Stimulated activated CD4-positive, alpha-beta T cell treated with anti-CD3 and anti-CD28 coated beads, Interleukin-15, amount 100 ng/mL, for 48 hours (primary cell): ENCODE measurements at regions not wholly inside any gene's neighbourhood (a gene's known extent, or its start where the extent isn't known, plus 50 kb on each side); places are given as distances from the start of the nearest gene placed in this dataset.
"Not testable (repeated sequence)": the region's sequence is repeated elsewhere in the genome, so short reads cannot be mapped to it uniquely, and the experiment has no call there.

Experiments used
- DNase-seq, 2 donors: peaks; one replicate each; pipeline ENCODE4 v3.0.0-alpha.2; 2020; ENCODE audit warnings: low read depth in 2 of 2

GRCh38 chr4:28278676-28279075, 1418.0 kb downstream of the STIM2 start:
- no peak for DNase-seq

DNA sequence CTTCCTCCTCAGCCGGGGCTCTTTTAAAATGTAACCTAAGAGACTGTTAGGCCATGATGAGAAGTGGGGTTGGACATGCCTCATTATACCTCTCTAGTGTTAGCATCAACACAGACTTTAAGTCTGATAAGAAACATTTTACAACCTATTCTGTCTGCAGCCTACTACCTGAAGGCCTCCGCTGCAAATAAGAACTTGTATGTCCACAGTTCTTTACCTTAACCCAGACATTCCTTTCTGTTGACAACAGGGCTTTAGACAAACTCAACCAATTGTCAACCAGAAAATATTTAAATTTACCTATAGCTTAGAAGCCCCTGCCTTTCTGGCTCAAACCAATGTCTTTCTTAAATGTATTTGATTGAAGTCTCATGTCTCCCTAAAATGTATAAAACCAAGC, 1418.6 kb downstream of the STIM2 start:
- DNase-seq: no peak

DNA sequence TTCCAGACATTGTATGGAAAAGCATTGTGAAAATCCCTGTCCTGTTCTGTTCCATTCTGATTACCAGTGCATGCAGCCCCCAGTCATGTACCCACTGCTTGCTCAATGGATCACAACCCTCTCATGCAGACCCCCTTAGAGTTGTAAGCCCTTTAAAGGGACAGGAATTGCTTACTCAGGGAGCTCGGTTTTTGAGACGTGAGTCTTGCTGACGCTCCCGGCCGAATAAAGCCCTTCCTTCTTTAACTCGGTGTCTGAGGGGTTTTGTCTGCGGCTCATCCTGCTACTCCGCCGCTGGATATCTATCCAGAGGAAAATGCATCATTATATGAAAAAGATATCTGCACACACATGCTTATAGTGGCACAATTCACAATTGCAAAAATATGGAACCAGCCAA, 1425.6 kb downstream of the STIM2 start:
- DNase-seq: not testable (repeated sequence)

GRCh38 chr4:28287831-28288233, 1427.2 kb downstream of the STIM2 start:
- DNase-seq: no peak

GRCh38 chr4:28296239-28296638, 1435.6 kb downstream of the STIM2 start:
- DNase-seq: no peak

DNA sequence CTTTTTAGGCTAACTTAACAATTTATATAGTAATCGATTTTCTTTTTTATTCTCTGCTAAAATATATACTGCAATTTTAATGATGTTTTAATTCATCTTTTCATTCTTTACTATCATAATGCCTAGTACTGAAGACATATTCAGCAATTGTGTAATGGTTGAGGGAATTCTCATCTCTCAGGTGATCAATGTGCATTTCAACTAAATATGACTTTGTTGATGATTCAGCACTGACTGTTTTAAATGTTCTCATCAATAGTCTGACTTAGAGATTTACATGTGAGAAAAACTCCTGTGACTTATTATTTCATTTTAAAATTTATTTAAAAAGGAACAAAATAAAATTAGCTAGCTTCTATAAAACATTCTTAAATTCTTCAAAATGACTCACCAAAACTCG, 1450.3 kb downstream of the STIM2 start:
- DNase-seq: no peak

GRCh38 chr4:28312497-28312896, 1451.9 kb downstream of the STIM2 start:
- DNase-seq: not testable (repeated sequence)

DNA sequence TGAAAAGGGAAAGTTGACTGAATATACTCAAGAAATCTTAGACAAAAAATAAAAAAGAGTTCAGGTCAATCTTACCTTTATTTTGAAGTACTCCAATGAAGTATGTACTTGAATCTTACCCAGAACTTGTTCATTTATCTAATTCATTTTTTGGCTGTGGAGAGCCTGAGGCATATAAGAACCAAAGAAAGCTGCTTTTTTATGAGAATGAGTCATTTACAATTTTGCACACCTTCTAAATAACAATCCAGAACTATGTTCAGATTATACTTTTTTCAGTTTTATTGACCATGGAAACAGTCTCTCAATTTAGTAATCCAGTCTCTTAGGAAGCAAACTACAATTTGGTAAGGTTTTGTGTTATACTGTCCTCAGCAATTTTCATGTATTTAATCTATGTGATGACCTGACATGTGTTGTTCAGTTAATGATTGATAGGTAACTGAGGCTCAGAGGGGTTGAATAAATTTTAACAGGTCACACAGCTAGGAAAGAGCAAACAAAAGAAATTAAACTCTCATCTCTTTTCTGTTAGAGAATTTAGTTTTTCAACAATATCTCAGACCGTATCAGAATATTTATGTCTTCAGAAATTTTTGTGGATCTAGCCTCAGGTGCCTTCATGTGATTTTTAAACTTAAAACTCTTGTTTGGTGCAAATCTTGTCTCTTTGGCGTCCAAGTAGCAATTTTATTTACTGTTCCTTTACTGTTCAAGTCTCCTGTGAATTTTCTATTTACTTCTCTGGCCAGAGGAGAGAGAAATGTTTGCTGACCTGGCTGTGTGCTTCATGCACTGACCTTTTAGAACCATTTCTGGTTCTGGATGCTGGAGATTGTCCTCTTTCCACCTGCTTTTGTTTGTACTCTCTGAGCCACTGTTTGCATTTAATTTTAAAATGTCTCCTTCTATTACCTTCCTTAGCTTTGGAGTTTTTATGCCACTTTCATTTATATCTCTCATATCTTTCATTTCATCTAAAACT, 1453.4 kb downstream of the STIM2 start:
- no peak for DNase-seq

DNA sequence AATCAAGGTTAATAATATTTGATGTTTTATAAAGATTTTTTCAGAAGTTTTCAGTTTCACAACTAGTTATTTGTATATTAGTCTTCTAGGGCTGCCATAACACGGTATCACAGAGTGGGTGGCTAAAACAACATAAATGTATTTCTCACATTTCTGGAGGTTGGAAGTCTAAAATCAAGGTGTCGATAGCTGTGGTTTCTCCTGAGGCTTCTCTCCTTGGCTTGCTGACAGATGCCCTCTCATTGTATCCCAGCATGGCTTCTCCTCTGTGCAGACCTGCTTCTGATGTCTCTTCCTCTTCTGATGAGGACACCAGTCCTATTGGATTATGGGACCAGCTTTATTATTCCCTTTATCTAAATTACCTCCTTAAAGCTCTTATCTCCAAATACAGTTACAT, 1456.6 kb downstream of the STIM2 start:
- no peak for DNase-seq

- DNase-seq: no peak
Measured at GRCh38 chr4:28334249-28334648, 1473.6 kb downstream of the STIM2 start.

GRCh38 chr4:28341784-28342183, 1481.1 kb downstream of the STIM2 start:
- DNase-seq: no peak

DNA sequence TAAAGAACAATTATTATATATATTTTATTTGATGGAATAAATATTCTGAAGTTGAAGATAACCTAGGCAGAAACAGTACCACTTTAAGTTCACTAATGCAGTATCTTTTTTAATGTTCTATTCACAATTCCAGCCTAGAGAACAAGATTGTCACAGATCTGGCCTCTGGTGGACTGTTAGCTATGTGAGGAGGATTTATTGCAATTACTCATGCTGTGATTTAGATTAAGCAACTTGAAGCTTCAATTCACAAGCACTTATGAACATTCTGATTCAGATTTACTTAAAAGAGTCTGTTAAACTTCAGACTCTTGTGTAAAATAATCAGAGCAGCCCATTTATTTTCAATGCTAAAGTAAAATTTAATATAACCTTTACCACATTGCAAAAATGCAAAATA, 1489.8 kb downstream of the STIM2 start:
- DNase-seq: no peak

DNA sequence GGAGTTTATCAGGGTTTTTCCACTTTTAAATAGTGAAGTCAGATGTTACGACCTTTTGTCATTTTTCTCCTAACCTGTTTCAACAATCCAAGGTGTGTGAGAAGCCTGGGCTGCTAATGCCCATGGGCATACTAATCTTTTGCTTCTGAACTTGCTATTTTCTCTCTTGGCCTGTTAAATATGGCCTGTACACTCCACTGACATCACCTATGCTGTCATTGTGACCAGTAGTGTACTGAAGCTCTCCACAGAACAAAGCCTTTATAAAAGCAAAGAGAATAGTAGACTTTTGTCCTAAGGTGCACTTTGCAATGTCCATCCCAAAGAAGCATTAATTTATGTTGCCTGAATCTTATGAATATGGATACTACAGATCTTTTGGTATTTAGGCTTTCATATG, 1490.5 kb downstream of the STIM2 start:
- DNase-seq: no peak

- DNase-seq: no peak
Measured at GRCh38 chr4:28351826-28352225, 1491.2 kb downstream of the STIM2 start.

GRCh38 chr4:28354880-28355656, 1494.4 kb downstream of the STIM2 start:
- DNase-seq: no peak

DNA sequence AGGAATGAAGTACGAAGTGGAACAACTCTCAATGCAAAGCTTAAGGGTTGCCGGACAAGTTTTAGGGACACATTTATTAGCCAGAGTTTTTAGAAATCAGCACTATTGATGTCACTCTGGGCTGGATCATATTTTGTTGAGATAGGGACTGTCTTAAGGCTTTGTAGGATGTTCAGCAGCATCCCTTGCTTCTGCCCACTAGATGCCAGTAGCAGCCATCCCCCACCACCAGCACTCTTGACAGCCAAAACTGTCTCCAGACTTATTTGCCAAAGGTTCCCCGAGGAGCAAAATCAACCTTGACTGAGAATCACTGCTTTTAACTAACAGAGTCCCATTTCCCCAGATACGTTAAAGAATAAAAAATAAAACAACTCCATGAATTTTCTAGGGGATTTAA, 1497.3 kb downstream of the STIM2 start:
- DNase-seq: no peak

- DNase-seq: no peak
Measured at GRCh38 chr4:28358606-28359005, 1498.0 kb downstream of the STIM2 start.

DNA sequence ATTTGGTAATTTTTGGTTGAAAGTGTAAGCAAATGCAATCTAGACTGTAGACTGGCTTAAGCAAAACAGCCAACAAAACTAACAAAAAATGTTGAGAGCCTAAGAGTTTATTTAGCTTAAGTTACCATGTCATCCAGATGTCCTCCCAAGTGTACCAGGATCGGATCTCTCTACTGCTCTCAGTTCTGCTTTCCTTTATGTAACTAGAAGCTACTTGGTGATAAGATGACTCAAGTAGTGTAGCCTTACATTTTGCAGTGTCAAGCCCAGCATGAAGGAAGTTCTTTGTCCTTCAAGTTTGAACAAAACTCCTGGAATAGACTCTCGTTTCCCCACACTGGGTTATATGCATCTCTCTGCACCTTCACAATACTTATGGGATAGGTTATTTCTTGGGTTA, 1500.0 kb downstream of the STIM2 start:
- DNase-seq: no peak

GRCh38 chr4:28362169-28362568, 1501.5 kb downstream of the STIM2 start:
- no peak for DNase-seq

DNA sequence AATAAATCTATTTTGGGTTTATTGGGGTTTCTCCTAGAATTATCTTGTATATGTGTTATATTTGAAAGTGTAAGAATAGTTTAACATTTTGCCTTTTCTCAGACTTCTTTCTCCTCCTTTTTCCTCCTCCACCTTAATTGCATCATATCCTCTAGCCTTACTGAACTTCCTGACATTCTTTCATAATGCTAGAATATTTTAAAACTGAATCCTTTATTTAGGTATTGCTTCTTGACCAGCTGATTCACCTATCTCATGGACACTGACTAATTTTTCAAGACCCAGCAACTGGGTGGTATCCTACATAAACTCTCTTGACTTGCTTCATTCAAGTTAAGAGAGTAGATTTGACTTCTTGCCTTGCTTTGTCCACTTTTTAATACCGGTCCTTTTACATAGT, 1508.9 kb downstream of the STIM2 start:
- no peak for DNase-seq

DNA sequence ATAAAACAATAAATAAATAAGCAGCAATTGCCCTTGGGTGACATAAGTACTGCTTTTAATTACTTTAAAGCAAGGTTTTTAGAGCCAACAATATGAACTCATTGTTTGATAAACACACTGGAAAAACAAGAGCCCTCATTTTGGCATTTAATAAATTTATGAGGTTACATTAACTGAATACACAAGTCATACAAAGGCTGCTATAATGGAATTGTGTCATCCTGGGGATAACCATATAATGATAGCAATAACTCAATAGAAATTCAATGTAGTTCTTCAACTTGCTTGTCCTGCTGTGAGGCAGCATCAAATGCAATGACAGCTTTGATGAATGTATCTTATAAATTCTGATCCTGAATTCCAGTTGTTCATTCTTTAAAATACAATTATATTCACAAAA, 1512.5 kb downstream of the STIM2 start:
- DNase-seq: no peak

DNA sequence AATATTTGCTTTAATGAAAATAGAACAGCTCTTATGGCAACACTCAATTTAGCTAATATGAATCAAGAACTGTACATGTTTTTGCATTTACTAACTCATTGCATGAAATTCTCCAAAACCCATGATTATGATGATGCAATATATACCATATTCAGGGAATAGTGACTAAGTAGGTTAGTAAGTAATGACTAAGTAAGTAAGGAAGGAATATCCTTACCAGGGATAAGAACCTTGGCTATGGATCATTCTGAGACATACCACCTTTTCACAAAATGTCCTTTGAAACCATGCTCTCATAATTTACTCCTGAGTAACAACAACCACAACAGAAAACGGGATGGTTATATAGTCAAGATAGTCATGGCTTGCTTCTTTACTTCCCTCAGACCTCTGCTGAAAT, 1513.0 kb downstream of the STIM2 start:
- DNase-seq: no peak
